T-helper 2 cell treated with Interferon-gamma antibody and Interleukin-4, amounts not matched to agents 100 ng/mL and 5 ng/mL, for 36 hours (primary cell): ENCODE measurements at regions not wholly inside any gene's neighbourhood (a gene's known extent, or its start where the extent isn't known, plus 50 kb on each side); places are given as distances from the start of the nearest gene placed in this dataset.

ENCODE experiments used
- intact Hi-C: fragments of 100-400 bp; cut with micrococcal nuclease; formaldehyde crosslinking; loops from one replicate; pipeline ENCODE4 v1.15.1; 2023

DNA sequence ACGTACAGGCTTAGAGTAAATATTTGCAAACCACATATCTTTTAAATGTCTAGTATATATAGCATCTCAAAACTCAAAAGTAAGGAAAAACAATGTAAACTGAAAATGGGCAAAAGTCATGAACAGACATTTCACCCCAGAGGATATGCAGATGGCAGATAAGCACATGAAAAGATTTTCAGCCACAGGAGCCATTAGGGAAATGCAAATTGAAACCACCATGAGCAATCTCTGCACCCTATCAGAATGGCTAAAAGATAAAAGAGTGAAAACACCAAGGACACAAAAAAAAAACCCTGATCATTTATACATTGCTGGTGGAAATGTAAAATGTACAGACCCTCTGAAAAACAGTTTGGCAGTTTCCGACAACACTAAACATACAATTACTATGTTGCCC lies 292.7 kb downstream of the ZNF516 start:
- intact Hi-C loops: no loop called here

GRCh38 chr18:76195601-76196000 lies 299.4 kb downstream of the ZNF516 start:
- intact Hi-C loops: no loop called here

DNA sequence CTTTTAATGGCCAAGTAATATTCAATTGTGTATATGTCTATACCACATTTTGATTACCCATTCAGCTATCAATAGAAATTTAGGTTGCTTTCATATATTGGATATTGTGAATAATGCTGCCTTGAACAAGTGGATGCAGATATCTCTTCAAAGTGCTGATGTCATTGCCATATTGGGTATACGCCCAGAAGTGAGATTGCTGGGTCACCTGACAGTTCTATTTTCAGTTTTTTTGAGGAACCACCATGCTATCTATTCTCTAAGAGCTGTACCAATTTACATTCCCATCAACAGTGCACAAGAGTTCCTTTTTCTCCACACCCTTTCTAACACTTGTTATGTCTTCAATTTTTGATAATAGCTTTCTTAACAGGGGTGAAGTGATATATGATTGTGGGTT lies 306.9 kb downstream of the ZNF516 start:
- intact Hi-C loops: no loop called here

DNA sequence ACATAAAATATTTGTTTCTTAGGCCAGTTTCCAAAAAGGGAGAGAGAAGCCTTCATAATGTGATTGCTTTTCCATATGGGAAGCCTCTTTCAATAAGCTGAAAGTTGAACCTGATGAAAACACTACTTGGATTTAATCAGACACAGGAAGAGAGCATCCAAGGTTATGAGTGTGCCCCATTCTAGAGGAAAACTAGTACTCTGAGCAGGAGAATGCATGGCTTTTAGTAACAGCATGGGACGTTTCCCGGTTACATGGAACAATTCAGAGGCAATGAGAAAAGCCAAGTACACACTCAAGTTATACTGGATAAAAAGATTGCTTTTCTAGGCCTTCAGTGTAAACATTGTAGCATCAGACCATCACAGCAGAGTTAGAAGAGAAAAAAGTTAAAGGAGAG lies 315.8 kb downstream of the ZNF516 start:
- intact Hi-C loops: no loop called here

DNA sequence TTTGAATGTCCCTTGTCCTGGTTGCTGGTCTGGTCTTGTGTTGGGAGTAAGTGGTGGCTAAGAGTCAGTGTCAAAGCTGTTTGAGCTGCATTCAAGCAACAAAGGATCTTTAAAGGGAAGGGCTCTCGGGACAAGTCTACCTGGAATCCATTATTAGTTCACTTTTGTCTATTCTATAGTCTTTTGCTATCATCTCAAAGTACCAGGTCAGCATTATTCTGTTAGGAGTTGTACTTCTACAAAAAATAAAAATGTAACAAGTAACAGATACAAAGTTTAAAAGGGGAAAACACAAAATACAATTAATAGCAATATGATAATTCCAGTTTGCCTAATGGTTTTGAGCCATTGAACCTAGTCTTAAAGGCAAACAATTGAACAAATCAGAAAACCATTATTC lies 317.9 kb downstream of the ZNF516 start:
- intact Hi-C loops: no loop called here

GRCh38 chr18:76174451-76174850 lies 320.6 kb downstream of the ZNF516 start:
- intact Hi-C loops: no loop called here

DNA sequence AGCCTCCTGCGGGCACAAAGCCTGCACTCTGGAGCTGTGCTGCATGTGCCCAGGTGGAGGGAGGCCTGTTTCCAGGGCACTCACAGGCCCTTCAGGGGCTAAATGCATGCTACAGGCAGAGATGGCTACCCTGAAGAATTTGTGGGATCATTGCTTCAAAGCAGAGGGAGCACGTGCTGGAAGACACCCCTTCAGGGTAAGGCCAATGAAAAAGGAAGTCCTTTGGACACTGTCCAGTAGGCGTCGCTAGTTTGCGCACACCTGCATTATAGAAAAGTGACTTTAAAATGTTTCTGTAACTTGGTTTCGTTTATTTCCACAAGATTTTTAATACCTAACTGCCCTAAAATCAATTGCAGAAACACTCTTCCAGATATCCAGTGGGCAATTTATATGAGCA lies 325.3 kb downstream of the ZNF516 start:
- intact Hi-C loops: no loop called here

DNA sequence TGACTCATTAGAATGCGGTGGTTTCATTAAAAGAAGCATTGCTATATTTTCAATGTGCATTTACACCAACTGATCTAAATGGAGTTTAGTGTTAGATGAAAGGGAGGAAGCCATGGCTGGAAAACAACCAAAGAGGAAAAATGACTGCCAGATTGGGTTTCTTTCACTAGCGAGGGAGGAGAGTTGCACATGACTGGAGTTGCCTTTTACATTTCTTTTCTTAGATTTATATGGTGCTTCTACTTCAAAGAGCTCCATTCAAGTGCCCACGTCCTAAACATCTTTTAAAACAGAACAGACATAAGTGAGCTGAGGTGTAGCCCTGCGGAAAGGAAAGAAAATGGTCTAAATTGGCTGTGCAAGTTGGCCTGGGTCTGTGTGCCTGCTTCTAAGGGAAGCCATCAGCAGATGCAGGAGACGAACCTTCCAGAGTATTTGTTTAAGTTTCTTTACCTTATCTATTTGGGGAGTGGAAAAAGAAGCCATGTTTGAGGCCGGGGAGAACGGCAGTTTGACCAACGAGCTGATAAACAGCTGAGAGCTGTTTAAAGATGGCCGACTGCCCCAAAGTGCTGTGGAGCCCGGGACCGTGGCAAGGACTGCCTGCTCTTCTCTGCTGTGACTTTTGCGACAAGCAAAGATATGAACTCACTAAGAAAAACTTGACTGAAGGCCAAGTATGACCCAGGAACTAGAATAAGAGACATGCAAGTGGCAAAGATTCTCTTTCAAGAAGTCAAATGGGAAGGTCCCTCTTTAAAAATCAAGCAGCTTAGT lies 327.0 kb downstream of the ZNF516 start:
- intact Hi-C loops: no loop called here

GRCh38 chr18:76167410-76167809 lies 327.6 kb downstream of the ZNF516 start:
- intact Hi-C loops: no loop called here

DNA sequence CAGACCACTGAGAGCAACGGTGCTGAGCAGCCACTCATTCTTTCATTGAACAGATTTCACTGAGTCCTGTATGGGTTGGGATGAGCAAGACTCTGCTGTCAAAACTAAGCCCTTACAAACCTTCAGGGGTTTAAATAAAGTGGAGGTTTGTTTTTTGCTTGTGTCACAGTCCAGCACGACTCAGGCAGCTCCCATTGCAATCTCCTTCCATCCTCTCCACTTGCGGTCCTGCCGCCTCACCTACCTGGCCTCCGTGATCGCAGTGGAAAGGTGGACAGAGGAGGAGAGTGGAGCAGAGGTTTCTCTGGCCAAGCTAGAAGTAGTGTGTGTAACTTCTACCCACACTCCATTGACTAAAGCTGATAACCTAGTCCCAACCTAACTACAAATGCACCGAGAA lies 332.2 kb downstream of the ZNF516 start:
- intact Hi-C loops: no loop called here

GRCh38 chr18:76161983-76162382 lies 333.1 kb downstream of the ZNF516 start:
- intact Hi-C loops: no loop called here

DNA sequence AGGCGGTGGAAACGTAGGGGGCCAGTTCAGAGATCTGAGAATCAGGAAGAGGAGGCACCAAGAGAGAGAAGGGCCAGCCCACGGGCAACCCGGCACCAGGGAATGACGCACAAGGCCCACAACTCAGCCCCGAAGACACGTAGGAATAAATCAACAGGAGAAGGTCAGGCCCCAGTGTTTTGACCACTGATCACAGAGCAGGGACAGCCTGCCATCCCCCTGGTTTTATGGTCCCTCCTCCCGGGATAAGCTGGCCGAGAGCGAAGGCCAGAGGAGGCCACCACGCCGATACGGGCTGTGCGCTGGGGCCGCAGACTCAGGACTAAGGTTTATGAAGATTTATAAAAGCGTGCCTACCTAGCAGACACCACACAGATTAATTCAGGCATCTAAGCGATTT lies 341.4 kb downstream of the ZNF516 start:
- intact Hi-C loops: no loop called here

GRCh38 chr18:76149734-76150133 lies 345.3 kb downstream of the ZNF516 start:
- intact Hi-C loops: no loop called here

DNA sequence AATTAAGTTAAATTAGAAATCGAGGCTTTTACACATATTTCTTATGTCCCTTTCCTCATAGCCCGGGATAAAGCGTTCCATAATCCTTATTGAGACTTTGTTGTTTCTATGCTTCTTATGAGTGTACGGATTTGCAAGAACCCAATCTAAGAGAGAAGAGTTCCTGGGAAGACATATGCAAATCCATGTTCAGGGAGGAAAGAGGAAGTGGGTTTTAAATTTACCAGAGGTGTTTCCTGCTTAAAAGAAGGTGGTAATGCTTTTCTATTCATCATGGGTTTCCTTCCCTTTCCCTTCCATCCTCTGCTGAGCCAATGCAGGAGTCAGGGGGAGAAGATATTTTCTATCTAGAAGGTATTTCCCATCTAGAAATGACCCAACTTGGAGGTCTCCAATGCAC lies 345.8 kb downstream of the ZNF516 start:
- intact Hi-C loops: no loop called here

- intact Hi-C loops: no loop called here
Measured at GRCh38 chr18:76145521-76146376, 349.3 kb downstream of the ZNF516 start.

GRCh38 chr18:76144844-76145243 lies 350.2 kb downstream of the ZNF516 start:
- intact Hi-C loops: no loop called here

GRCh38 chr18:76142611-76143010 lies 352.4 kb downstream of the ZNF516 start:
- intact Hi-C loops: no loop called here

GRCh38 chr18:76139844-76140243 lies 355.2 kb downstream of the ZNF516 start:
- intact Hi-C loops: no loop called here

GRCh38 chr18:76137216-76137615 lies 357.8 kb downstream of the ZNF516 start:
- intact Hi-C loops: no loop called here

DNA sequence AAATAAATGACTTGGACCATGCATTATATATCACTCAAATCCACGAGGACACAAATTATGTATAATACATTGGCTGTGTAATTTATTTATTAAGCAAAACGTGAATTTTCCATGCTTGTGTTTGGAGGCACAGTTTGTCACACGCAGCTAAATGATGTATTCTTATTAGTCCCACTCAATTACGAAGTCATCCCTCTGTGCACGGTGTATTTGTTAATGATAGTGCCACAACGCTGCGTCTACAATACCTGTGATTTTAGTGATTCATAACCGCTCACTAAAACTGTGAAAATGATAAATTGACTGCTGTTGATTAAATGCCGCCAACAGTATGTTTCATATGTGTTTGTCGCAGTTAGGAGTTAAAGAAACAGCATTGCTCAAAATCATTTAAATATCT lies 358.3 kb downstream of the ZNF516 start:
- intact Hi-C loops: no loop called here

- intact Hi-C loops: no loop called here
Measured at GRCh38 chr18:76134628-76135027, 360.4 kb downstream of the ZNF516 start.

GRCh38 chr18:76133873-76134272 lies 361.2 kb downstream of the ZNF516 start:
- intact Hi-C loops: no loop called here

DNA sequence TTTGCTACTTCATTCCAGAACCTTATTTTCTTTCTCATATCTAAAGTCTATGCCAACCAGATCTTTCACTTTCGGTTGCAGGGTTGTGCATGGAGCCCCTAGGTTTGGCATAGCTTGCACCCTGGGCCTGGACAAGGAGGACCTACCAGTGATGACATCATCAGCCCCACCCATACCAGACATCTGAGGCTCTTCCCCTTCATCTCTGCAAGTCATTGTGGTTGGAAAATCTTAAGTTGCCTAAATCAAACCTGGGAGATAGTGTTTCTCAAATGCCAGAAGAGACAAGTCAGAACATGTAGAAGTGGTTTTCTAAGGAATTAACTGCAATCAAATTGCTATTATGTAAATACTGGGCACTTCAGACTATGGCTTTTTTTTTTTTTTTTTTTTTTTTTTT lies 363.3 kb downstream of the ZNF516 start:
- intact Hi-C loops: no loop called here
